ENCODE measurements at regions not wholly inside any gene's neighbourhood (a gene's known extent, or its start where the extent isn't known, plus 50 kb on each side); places are given as distances from the start of the nearest gene placed in this dataset.

GRCh38 chr13:72246396-72246795, 379.4 kb upstream of the DACH1 start:
- Mint-ChIP-seq H3K4me1 (no peaks in the 10 kb centered on the region), H3K36me3 (no peaks in the 10 kb centered on the region), H3K4me3 (no peak overlapping the region), H3K27ac (no peak overlapping the region), H3K27me3 (no peaks in the 10 kb centered on the region), H3K9me3 (peaks cover 0 to 5% (median 0%) of the 10 kb centered on the region in 3 donors)
- no peak for ATAC-seq (replicated peaks in 1 of 4)
- ChIA-PET POLR2A (no interaction called here), CTCF (interaction anchor here in 1 of 2 donors (0.6 kb wide), 1 partner anchor 174 kb away, joined by 3 read pairs; no protein-coding TSS in a partner anchor)
- Histone ChIP-seq H3K36me3 (ENCODE audit: control insufficient read depth in 2 of 2, extremely low read depth in 1 of 2, insufficient read depth in 1 of 2, low read length in 1 of 2) (no peaks in the 10 kb centered on the region), H3K27ac (ENCODE audit: low read length) (no peak overlapping the region), H3K4me3 (ENCODE audit: control insufficient read depth in 1 of 2, extremely low read depth in 1 of 2, low read length in 1 of 2) (no peak overlapping the region), H3K9me3 (no peaks in the 10 kb centered on the region), H3K4me1 (ENCODE audit: control insufficient read depth in 1 of 2, extremely low read depth in 1 of 2, insufficient read depth in 2 of 2, low read length in 2 of 2) (no peaks in the 10 kb centered on the region), H3K27me3 (replicated peaks in 1 of 2; ENCODE audit: control insufficient read depth in 2 of 2, extremely low read depth in 1 of 2, insufficient read depth in 2 of 2, low read length in 1 of 2) (no peaks in the 10 kb centered on the region)
- DNase-seq: no peak

- DNase-seq (no peak), ATAC-seq (replicated peaks in 1 of 4) (no peak)
- Histone ChIP-seq H3K27me3 (replicated peaks in 1 of 2; ENCODE audit: control insufficient read depth in 2 of 2, extremely low read depth in 1 of 2, insufficient read depth in 2 of 2, low read length in 1 of 2) (no peaks in the 10 kb centered on the region), H3K27ac (ENCODE audit: low read length) (no peak overlapping the region), H3K4me3 (ENCODE audit: control insufficient read depth in 1 of 2, extremely low read depth in 1 of 2, low read length in 1 of 2) (no peak overlapping the region), H3K9me3 (no peaks in the 10 kb centered on the region), H3K36me3 (ENCODE audit: control insufficient read depth in 2 of 2, extremely low read depth in 1 of 2, insufficient read depth in 1 of 2, low read length in 1 of 2) (no peaks in the 10 kb centered on the region), H3K4me1 (ENCODE audit: control insufficient read depth in 1 of 2, extremely low read depth in 1 of 2, insufficient read depth in 2 of 2, low read length in 2 of 2) (no peaks in the 10 kb centered on the region)
- Mint-ChIP-seq H3K4me3 (no peak overlapping the region), H3K27me3 (no peaks in the 10 kb centered on the region), H3K27ac (no peak overlapping the region), H3K36me3 (no peaks in the 10 kb centered on the region), H3K4me1 (no peaks in the 10 kb centered on the region), H3K9me3 (no peaks in the 10 kb centered on the region)
- no CpG with 5 or more reads among the region's 3 CpGs for WGBS (ENCODE audit: insufficient coverage)
- POLR2A ChIA-PET: no interaction called here
- CTCF ChIA-PET: no interaction called here
Measured at GRCh38 chr13:72244788-72245187, 377.8 kb upstream of the DACH1 start.

- Histone ChIP-seq H3K36me3 (ENCODE audit: control insufficient read depth in 2 of 2, extremely low read depth in 1 of 2, insufficient read depth in 1 of 2, low read length in 1 of 2) (no peaks in the 10 kb centered on the region), H3K27me3 (replicated peaks in 1 of 2; ENCODE audit: control insufficient read depth in 2 of 2, extremely low read depth in 1 of 2, insufficient read depth in 2 of 2, low read length in 1 of 2) (no peaks in the 10 kb centered on the region), H3K4me3 (ENCODE audit: control insufficient read depth in 1 of 2, extremely low read depth in 1 of 2, low read length in 1 of 2) (no peak overlapping the region), H3K9me3 (no peaks in the 10 kb centered on the region), H3K4me1 (ENCODE audit: control insufficient read depth in 1 of 2, extremely low read depth in 1 of 2, insufficient read depth in 2 of 2, low read length in 2 of 2) (no peaks in the 10 kb centered on the region), H3K27ac (ENCODE audit: low read length) (no peak overlapping the region)
- H3K9me3 Mint-ChIP-seq: peaks cover 0 to 8% (median 4%) of the 10 kb centered on the region in 3 donors
- no peak overlapping the region for H3K4me3 Mint-ChIP-seq
- POLR2A ChIA-PET: interaction anchor here in 1 of 2 donors (0.6 kb wide), 1 partner anchor 20 kb away, joined by 5 read pairs; no protein-coding TSS in a partner anchor
- no peaks in the 10 kb centered on the region for H3K36me3 Mint-ChIP-seq
- ATAC-seq (replicated peaks in 1 of 4) (no peak), DNase-seq (no peak)
- no CpG with 5 or more reads among the region's 3 CpGs for WGBS (ENCODE audit: insufficient coverage)
- no peaks in the 10 kb centered on the region for H3K27me3 Mint-ChIP-seq
- H3K27ac Mint-ChIP-seq: no peak overlapping the region
- CTCF ChIA-PET: no interaction called here
- H3K4me1 Mint-ChIP-seq: no peaks in the 10 kb centered on the region
Measured at GRCh38 chr13:72230131-72230530, 363.1 kb upstream of the DACH1 start.

- Mint-ChIP-seq H3K27me3 (no peaks in the 10 kb centered on the region), H3K4me3 (no peak overlapping the region), H3K27ac (no peak overlapping the region), H3K9me3 (peaks cover 0 to 8% (median 4%) of the 10 kb centered on the region in 3 donors), H3K36me3 (no peaks in the 10 kb centered on the region), H3K4me1 (no peaks in the 10 kb centered on the region)
- Histone ChIP-seq H3K9me3 (no peaks in the 10 kb centered on the region), H3K4me1 (ENCODE audit: control insufficient read depth in 1 of 2, extremely low read depth in 1 of 2, insufficient read depth in 2 of 2, low read length in 2 of 2) (no peaks in the 10 kb centered on the region), H3K4me3 (ENCODE audit: control insufficient read depth in 1 of 2, extremely low read depth in 1 of 2, low read length in 1 of 2) (no peak overlapping the region), H3K27ac (ENCODE audit: low read length) (no peak overlapping the region), H3K36me3 (ENCODE audit: control insufficient read depth in 2 of 2, extremely low read depth in 1 of 2, insufficient read depth in 1 of 2, low read length in 1 of 2) (no peaks in the 10 kb centered on the region), H3K27me3 (replicated peaks in 1 of 2; ENCODE audit: control insufficient read depth in 2 of 2, extremely low read depth in 1 of 2, insufficient read depth in 2 of 2, low read length in 1 of 2) (no peaks in the 10 kb centered on the region)
- no peak for ATAC-seq (replicated peaks in 1 of 4)
- DNase-seq: no peak
- CTCF ChIA-PET: no interaction called here
- POLR2A ChIA-PET: no interaction called here
Measured at GRCh38 chr13:72229067-72229466, 362.1 kb upstream of the DACH1 start.

GRCh38 chr13:72221276-72221962, 354.4 kb upstream of the DACH1 start:
- no peak for DNase-seq
- no peak overlapping the region for H3K27ac Mint-ChIP-seq
- Histone ChIP-seq H3K9me3 (no peaks in the 10 kb centered on the region), H3K4me1 (ENCODE audit: control insufficient read depth in 1 of 2, extremely low read depth in 1 of 2, insufficient read depth in 2 of 2, low read length in 2 of 2) (no peaks in the 10 kb centered on the region), H3K36me3 (ENCODE audit: control insufficient read depth in 2 of 2, extremely low read depth in 1 of 2, insufficient read depth in 1 of 2, low read length in 1 of 2) (no peaks in the 10 kb centered on the region), H3K27me3 (replicated peaks in 1 of 2; ENCODE audit: control insufficient read depth in 2 of 2, extremely low read depth in 1 of 2, insufficient read depth in 2 of 2, low read length in 1 of 2) (no peaks in the 10 kb centered on the region), H3K27ac (ENCODE audit: low read length) (no peak overlapping the region), H3K4me3 (ENCODE audit: control insufficient read depth in 1 of 2, extremely low read depth in 1 of 2, low read length in 1 of 2) (no peak overlapping the region)
- ChIA-PET CTCF (no interaction called here), POLR2A (no interaction called here)
- H3K36me3 Mint-ChIP-seq: no peaks in the 10 kb centered on the region
- no peak overlapping the region for H3K4me3 Mint-ChIP-seq
- H3K9me3 Mint-ChIP-seq: peaks cover 3 to 11% (median 4%) of the 10 kb centered on the region in 3 donors
- ATAC-seq (replicated peaks in 1 of 4): no peak
- WGBS (ENCODE audit: insufficient coverage): 56% methylated on average over 5 of the region's 9 CpGs
- no peaks in the 10 kb centered on the region for H3K4me1 Mint-ChIP-seq
- H3K27me3 Mint-ChIP-seq: peaks cover 0 to 4% of the 10 kb centered on the region in 2 donors

- Mint-ChIP-seq H3K4me1 (no peaks in the 10 kb centered on the region), H3K36me3 (no peaks in the 10 kb centered on the region), H3K27me3 (peaks cover 0 to 4% of the 10 kb centered on the region in 2 donors), H3K4me3 (no peak overlapping the region), H3K27ac (no peak overlapping the region), H3K9me3 (peaks cover 4 to 10% (median 5%) of the 10 kb centered on the region in 3 donors)
- Histone ChIP-seq H3K36me3 (ENCODE audit: control insufficient read depth in 2 of 2, extremely low read depth in 1 of 2, insufficient read depth in 1 of 2, low read length in 1 of 2) (no peaks in the 10 kb centered on the region), H3K27ac (ENCODE audit: low read length) (no peak overlapping the region), H3K4me3 (ENCODE audit: control insufficient read depth in 1 of 2, extremely low read depth in 1 of 2, low read length in 1 of 2) (no peak overlapping the region), H3K4me1 (ENCODE audit: control insufficient read depth in 1 of 2, extremely low read depth in 1 of 2, insufficient read depth in 2 of 2, low read length in 2 of 2) (no peaks in the 10 kb centered on the region), H3K27me3 (replicated peaks in 1 of 2; ENCODE audit: control insufficient read depth in 2 of 2, extremely low read depth in 1 of 2, insufficient read depth in 2 of 2, low read length in 1 of 2) (no peaks in the 10 kb centered on the region), H3K9me3 (no peaks in the 10 kb centered on the region)
- ChIA-PET CTCF (interaction anchor here in 1 of 2 donors (0.6 kb wide), 1 partner anchor 200 kb away, joined by 3 read pairs; no protein-coding TSS in a partner anchor), POLR2A (no interaction called here)
- ATAC-seq (replicated peaks in 1 of 4): no peak
- no peak for DNase-seq
- no CpG with 5 or more reads among the region's 2 CpGs for WGBS (ENCODE audit: insufficient coverage)
Measured at GRCh38 chr13:72218966-72219365, 352.0 kb upstream of the DACH1 start.

- Mint-ChIP-seq H3K4me1 (no peaks in the 10 kb centered on the region), H3K27me3 (no peaks in the 10 kb centered on the region), H3K4me3 (no peak overlapping the region), H3K36me3 (no peaks in the 10 kb centered on the region), H3K27ac (no peak overlapping the region), H3K9me3 (peaks cover 2 to 4% (median 4%) of the 10 kb centered on the region in 3 donors)
- no peaks in the 10 kb centered on the region for H3K9me3 ChIP-seq
- DNase-seq: no peak
- ATAC-seq (replicated peaks in 1 of 4): no peak
- no peak overlapping the region for H3K4me3 ChIP-seq (ENCODE audit: control insufficient read depth in 1 of 2, extremely low read depth in 1 of 2, low read length in 1 of 2)
- H3K4me1 ChIP-seq (ENCODE audit: control insufficient read depth in 1 of 2, extremely low read depth in 1 of 2, insufficient read depth in 2 of 2, low read length in 2 of 2): no peaks in the 10 kb centered on the region
- H3K27me3 ChIP-seq (replicated peaks in 1 of 2; ENCODE audit: control insufficient read depth in 2 of 2, extremely low read depth in 1 of 2, insufficient read depth in 2 of 2, low read length in 1 of 2): no peaks in the 10 kb centered on the region
- WGBS (ENCODE audit: insufficient coverage): 78% methylated on average over 1 of the region's 2 CpGs
- H3K27ac ChIP-seq (ENCODE audit: low read length): no peak overlapping the region
- no peaks in the 10 kb centered on the region for H3K36me3 ChIP-seq (ENCODE audit: control insufficient read depth in 2 of 2, extremely low read depth in 1 of 2, insufficient read depth in 1 of 2, low read length in 1 of 2)
- CTCF ChIA-PET: no interaction called here
- POLR2A ChIA-PET: no interaction called here
Measured at GRCh38 chr13:72217142-72217541, 350.1 kb upstream of the DACH1 start.
